Kidney (tissue), 13 donors: ENCODE measurements at regions not wholly inside any gene's neighbourhood (a gene's known extent, or its start where the extent isn't known, plus 50 kb on each side); places are given as distances from the start of the nearest gene placed in this dataset.

Source experiments
- DNase-seq, 5 donors: peaks; one replicate each; pipeline ENCODE4 v3.0.0-alpha.2; 2013 to 2020
- FAIRE-seq: peaks from 2 replicates; lab custom pipeline; 2012; peaks lifted over from hg19 to GRCh38; lab: Jason Lieb, UNC
- H3K27ac ChIP-seq, 2 donors: one replicate each; pipeline ENCODE4 v1.7.0; 2013; ENCODE audit warnings: low read depth in 2 of 2, low read length in 2 of 2, inconsistent platforms in 1 of 2
- H3K27me3 ChIP-seq: one replicate; pipeline ENCODE4 v1.7.1; 2013; ENCODE audit warnings: low read length, inconsistent platforms; ENCODE audit not compliant: control insufficient read depth, insufficient read depth
- H3K36me3 ChIP-seq, 3 donors: one replicate each; pipeline versions ENCODE4 v1.7.0 to v1.7.1; 2013; ENCODE audit warnings: low read length in 3 of 3, control low read depth in 1 of 3, inconsistent platforms in 1 of 3; ENCODE audit not compliant: insufficient read depth in 3 of 3, control insufficient read depth in 2 of 3
- H3K4me1 ChIP-seq, 3 donors: one replicate each; pipeline versions ENCODE4 v1.7.0 to v1.7.1; 2013; ENCODE audit warnings: low read length in 3 of 3, inconsistent platforms in 1 of 3, low read depth in 1 of 3; ENCODE audit not compliant: control insufficient read depth in 2 of 3, insufficient read depth in 2 of 3
- H3K4me3 ChIP-seq, 3 donors: one replicate each; pipeline versions ENCODE4 v1.7.0 to v1.8.1; 2013; ENCODE audit warnings: low read length in 3 of 3, control low read depth in 1 of 3, inconsistent platforms in 1 of 3
- H3K9ac ChIP-seq, 3 donors: one replicate each; pipeline versions ENCODE4 v1.7.0 to v1.7.1; 2013; ENCODE audit warnings: low read length in 3 of 3, control low read depth in 1 of 3, inconsistent platforms in 1 of 3
- H3K9me3 ChIP-seq, 3 donors: one replicate each; pipeline versions ENCODE4 v1.7.0 to v1.7.1; 2013; ENCODE audit warnings: low read length in 3 of 3, control low read depth in 1 of 3, inconsistent platforms in 1 of 3; ENCODE audit not compliant: control insufficient read depth in 2 of 3, insufficient read depth in 1 of 3
- intact Hi-C: fragments of 100-400 bp; cut with DNase I; formaldehyde crosslinking; loops from one replicate; pipeline ENCODE4 v1.11.1; 2022
- TF ChIP-seq, protein P1 (sequence below): IDR thresholded peaks from 3 replicates; pipeline ENCODE4 v1.5.1; 2012; ENCODE audit warnings: mild to moderate bottlenecking, moderate library complexity, borderline replicate concordance; ENCODE audit not compliant: insufficient read depth; ENCODE audit errors: extremely low read depth
- donor health status: control.
- donor health status: control.
- donor health status: control.
- donor health status: control.
- donor health status: control.
- donor health status: DM: yes; HTN: yes; CAD: no.
- donor health status: Normal renal cell carcinoma (clear cell type).

DNA sequence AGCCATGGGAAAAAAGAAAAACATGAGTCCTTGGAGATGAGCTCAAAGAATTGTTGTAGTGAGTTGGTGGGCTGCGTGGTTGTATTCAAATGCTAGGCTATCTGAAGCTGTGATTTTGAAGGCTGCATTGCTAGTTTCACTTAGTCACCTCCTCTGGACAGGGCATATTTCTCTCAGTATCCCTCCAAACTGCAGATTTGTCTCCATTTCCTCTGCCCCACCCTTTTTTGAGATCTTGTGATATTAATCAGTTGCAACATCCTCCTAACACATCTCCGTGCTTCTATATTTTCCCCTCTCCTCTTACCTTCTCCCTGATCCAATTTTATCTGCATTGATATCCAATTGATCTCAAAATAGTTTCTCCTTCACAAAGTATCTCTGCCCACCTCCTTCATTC lies 1048.0 kb upstream of the WWC1 start:
- intact Hi-C loops = no loop called here
- H3K36me3 ChIP-seq = no peaks in the 10 kb centered on the region
- FAIRE-seq (no peak), DNase-seq (no peak)
- no peak overlapping the region for H3K9ac ChIP-seq
- H3K4me3 ChIP-seq = no peak overlapping the region
- TF ChIP-seq, protein P1, sequence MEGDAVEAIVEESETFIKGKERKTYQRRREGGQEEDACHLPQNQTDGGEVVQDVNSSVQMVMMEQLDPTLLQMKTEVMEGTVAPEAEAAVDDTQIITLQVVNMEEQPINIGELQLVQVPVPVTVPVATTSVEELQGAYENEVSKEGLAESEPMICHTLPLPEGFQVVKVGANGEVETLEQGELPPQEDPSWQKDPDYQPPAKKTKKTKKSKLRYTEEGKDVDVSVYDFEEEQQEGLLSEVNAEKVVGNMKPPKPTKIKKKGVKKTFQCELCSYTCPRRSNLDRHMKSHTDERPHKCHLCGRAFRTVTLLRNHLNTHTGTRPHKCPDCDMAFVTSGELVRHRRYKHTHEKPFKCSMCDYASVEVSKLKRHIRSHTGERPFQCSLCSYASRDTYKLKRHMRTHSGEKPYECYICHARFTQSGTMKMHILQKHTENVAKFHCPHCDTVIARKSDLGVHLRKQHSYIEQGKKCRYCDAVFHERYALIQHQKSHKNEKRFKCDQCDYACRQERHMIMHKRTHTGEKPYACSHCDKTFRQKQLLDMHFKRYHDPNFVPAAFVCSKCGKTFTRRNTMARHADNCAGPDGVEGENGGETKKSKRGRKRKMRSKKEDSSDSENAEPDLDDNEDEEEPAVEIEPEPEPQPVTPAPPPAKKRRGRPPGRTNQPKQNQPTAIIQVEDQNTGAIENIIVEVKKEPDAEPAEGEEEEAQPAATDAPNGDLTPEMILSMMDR = no peak
- no peak overlapping the region for H3K27ac ChIP-seq
- H3K9me3 ChIP-seq = no peaks in the 10 kb centered on the region
- no peaks in the 10 kb centered on the region for H3K4me1 ChIP-seq
- no peaks in the 10 kb centered on the region for H3K27me3 ChIP-seq

DNA sequence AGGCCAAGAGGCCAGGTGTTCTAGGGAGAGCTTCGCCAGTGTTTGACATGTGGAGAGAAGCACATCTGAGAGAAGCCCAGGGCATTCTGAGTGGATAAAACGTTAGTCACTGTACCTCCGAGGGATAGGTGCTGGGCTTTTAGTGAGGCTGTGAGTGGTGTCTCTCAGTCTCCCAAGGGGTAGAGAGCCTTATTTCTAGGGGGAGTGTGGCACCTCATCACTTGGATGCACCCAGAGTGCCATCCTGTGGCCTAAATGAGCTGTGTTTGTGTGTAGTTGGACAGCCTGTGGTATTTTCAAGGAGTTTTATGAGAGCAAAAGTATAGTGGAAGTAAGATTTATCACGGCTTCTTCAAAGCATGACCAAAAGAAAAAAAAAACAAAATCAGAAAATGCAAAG lies 1046.9 kb upstream of the WWC1 start:
- H3K9me3 ChIP-seq = no peaks in the 10 kb centered on the region
- H3K9ac ChIP-seq = no peak overlapping the region
- DNase-seq = peak in 2 of 5 donors; percentile 10 to 34
- FAIRE-seq = no peak
- TF ChIP-seq, protein P1 = no peak
- H3K27ac ChIP-seq = no peak overlapping the region
- no peak overlapping the region for H3K4me3 ChIP-seq
- intact Hi-C loops = no loop called here
- H3K36me3 ChIP-seq = no peaks in the 10 kb centered on the region
- no peaks in the 10 kb centered on the region for H3K4me1 ChIP-seq
- no peaks in the 10 kb centered on the region for H3K27me3 ChIP-seq

DNA sequence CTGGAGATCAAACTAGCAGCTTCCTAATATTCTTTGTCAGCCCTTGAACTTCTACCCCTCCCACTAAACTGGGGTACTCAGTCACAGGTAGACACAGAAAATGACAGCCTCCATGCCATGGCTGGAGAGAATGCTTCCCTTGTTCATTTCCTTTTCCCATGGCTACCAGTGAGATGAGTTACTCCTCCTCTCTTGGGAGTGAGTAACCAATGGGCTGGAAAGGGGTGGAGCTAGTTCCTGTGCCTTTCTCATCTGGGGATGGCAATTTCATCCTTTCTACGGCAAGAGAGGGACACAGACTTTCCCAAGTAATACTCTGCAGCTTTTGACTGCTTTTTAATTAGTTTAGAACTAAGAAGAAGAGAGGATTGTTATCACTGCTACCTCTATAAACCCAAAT lies 1045.6 kb upstream of the WWC1 start:
- intact Hi-C loops = no loop called here
- Histone ChIP-seq H3K4me3 (no peak overlapping the region), H3K27ac (no peak overlapping the region), H3K36me3 (no peaks in the 10 kb centered on the region), H3K27me3 (no peaks in the 10 kb centered on the region), H3K4me1 (no peaks in the 10 kb centered on the region), H3K9ac (no peak overlapping the region), H3K9me3 (no peaks in the 10 kb centered on the region)
- DNase-seq = peak in 2 of 5 donors; percentile 21 to 33
- TF ChIP-seq, protein P1 = no peak
- no peak for FAIRE-seq

DNA sequence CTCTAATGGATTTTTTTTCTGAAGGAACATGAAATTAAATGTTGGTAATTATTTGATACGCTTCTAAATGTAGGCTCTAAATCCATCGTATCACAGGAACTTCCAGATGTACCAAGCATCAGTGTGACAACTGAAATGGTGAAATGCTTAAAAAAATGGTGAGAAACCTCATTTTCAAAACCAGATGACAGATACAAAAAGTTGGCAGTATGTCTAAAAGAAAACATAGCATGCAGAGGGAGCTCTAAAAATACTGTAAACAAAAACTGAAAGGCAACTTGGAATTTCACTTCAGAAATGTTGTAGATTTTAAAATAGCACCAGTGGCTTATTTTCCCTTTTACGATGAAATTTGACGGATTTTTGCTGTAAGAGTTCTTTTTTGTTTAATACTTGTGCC lies 1043.6 kb upstream of the WWC1 start:
- FAIRE-seq = no peak
- H3K4me1 ChIP-seq = no peaks in the 10 kb centered on the region
- no peak for DNase-seq
- H3K27me3 ChIP-seq = no peaks in the 10 kb centered on the region
- no peak overlapping the region for H3K27ac ChIP-seq
- TF ChIP-seq, protein P1 = no peak
- intact Hi-C loops = no loop called here
- H3K9me3 ChIP-seq = no peaks in the 10 kb centered on the region
- H3K4me3 ChIP-seq = no peak overlapping the region
- H3K36me3 ChIP-seq = no peaks in the 10 kb centered on the region
- no peak overlapping the region for H3K9ac ChIP-seq
